HUDEP-2 (cell line): ENCODE measurements at regions not wholly inside any gene's neighbourhood (a gene's known extent, or its start where the extent isn't known, plus 50 kb on each side); places are given as distances from the start of the nearest gene placed in this dataset.
"Not testable (repeated sequence)": the region's sequence is repeated elsewhere in the genome, so short reads cannot be mapped to it uniquely, and the experiment has no call there.

Experiments used
- DNase-seq, 76 experiments: peaks; one replicate each; lab custom pipeline; 2025; ENCODE audit not compliant: unreplicated experiment in 76 of 76; lab: John Stamatoyannopoulos, UW

DNA sequence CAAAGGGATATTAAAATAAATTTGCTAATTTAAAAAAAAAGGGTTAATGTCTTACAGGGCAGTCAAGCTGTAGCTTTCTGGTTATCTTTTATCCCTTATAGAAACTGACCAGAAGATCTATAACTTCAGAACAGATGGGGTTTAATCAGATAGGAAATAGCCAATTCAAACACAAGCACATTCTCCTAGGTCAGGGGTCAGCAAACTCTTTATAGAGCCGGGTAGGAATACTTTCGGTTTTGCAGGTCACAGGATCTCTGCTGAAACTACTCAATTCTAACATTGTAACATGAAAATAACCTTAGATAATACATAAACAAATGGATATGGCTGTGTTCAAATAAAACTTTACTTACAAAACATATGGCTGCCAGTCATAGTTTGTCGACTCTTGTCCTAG, 479.8 kb downstream of the ADRA2A start:
- no peak for DNase-seq

GRCh38 chr10:111558211-111558610, 481.4 kb downstream of the ADRA2A start:
- no peak for DNase-seq

DNA sequence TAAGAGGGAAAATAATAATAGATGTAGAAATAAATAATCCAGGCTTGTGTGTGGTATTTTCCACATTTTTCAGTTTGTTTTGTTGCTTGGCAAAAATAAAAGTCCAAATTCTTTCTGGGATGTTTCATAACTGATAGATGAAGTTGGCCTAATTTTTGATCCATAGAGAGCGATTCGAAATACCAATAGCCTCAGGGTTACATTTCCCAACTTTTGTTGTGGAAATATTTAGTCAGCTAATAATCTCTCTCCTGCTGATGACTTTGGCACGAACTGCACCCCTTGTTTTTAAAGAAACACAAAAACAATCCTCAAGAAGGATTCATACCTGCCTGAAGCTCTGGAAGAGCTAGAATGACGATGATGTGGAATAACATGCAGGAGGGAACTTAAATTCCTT, 483.2 kb downstream of the ADRA2A start:
- DNase-seq: no peak

- DNase-seq: no peak
Observed at GRCh38 chr10:111561124-111561523, 484.3 kb downstream of the ADRA2A start.

DNA sequence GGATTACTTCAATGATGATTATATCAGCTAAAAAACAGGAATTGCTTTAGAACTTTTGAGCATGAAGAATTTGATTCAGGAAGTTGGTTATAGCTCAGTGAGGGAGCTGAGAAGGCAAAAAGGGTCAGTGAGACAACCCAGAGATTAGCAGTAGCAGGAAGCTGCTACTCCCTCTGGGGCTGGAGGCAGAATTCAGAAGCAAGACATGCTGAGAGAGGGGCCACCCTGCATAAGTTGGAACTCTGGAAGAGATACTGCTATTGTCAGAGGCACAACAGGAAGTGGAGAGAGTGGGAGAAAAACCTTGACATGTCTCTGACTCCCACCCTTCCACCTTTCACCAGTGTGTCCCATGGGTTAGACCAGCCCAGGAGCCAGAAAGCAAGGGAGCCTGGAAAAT, 488.7 kb downstream of the ADRA2A start:
- no peak for DNase-seq

DNA sequence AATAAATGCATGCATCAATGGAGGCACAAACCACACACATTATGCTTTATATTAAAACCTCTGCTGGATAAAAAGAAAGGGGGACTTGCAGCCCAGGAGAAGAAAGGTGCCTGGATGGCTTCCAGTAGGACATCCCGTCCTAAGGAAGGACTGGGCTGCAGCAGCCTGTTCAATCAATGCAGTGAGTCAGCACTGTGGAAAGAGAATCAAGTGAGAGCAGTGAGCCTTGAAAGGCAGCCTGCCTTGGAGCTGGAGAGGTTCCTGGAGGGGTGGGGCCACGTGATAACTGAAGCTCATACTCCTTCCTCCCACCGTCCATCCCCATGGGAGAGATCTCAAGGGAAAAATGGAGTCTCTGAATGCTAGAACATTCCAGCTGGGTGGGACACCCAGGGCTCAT, 501.2 kb downstream of the ADRA2A start:
- DNase-seq: no peak

DNA sequence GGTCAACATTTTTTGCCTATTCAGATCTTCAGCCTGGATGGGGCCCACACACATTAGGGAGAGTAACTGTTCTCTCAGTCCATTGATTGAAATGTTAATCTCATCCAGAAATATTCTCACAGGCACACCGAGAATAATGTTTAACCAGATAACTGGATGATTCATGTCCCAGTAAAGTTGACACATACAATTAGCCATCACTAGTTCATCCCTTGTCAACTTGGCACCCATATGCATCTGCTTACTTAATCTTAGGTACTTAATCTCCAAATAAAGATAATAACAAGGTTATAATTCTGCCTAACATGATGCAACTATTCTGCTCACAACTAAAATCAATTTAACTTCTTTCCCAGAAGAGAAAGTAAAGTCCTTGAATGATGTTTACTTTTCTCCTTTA, 502.6 kb downstream of the ADRA2A start:
- DNase-seq: no peak

GRCh38 chr10:111590703-111591102, 513.9 kb downstream of the ADRA2A start:
- DNase-seq: no peak

DNA sequence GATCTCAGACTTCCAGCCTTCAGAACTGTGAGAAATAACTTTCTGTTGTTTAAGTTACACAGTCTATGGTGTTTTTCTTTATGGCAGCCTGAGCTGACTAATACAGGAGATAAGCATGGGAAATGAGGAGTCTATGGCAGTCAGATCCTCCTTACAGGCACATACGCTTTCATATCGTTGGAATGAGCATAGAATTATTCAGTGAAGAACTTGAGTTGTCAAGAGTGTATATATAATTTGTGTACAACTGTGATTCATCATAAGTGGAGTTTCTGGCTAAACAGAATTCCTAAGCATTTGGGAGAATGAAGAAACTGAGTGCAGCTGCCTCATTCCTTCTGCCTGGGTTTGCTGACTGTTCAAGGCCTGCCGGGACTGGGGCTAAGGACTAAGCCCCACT, 516.7 kb downstream of the ADRA2A start:
- no peak for DNase-seq

- DNase-seq: no peak
Observed at GRCh38 chr10:111595173-111595572, 518.3 kb downstream of the ADRA2A start.

DNA sequence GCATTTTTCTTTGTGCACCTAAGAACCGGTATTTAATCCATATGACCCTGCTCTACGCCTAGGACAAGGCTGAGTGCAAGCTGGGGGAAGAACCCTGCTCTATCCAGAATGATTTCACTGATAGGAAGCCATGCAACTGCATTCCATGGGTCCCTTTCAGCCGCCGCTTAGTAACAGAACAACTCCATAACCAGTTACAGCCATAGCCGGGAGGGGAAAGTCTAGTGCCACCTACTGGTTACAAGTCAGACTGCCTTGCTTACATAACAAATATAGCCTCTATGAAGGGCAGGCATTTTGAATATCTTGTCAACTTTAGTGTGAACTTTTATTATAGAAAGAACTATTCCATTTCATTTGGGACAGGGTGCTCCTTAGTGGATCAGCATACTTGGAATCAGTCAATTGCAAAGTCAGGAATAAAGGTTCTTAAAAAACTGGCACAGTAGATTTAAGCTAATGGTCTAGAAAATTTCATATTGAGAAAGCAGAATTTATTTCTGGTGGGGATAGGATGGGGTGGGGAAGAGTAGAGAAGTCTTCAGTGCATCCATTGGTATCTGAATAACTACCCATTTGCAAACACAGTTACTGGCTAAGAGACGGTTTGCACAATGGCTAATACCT, 521.7 kb downstream of the ADRA2A start:
- peak in 36 of 76 experiments; percentile 1 to 40 (median 9) for DNase-seq

DNA sequence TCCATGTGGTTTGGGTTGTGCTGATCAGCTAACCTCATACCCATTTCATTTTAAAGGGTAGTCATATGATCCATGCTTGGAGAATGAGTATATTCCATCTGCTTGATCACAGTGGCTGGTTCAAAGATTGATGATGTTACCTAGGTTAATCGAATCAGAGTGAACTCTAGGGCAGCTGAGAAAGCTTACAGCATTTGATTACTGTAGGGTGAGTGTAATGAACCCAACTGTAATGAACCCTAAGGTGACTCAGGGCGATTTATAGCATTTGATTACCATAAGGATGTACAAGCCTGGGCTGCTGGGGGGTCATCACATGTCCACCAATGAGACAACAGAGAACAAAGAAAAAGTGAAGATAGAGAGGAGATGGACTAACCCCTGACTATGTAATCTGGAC, 523.1 kb downstream of the ADRA2A start:
- no peak for DNase-seq

DNA sequence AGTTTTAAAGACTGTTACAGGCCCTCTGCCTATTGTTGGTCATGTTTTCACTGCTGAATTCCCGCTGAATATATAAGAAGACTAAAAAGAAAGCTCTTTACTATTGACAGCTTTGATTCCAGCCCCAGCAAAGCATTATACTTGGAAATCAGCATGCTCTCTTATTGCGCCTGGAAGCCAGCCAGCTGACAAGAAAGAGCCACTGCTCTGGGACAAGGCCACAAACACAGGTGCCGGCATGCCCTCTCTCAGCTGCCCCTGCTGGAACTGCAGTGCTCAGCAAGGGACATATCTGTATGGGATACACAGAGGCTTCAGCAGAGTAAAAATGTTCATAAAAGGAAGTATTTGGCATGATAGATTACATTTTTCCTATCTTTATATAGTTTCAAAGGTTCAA, 523.9 kb downstream of the ADRA2A start:
- DNase-seq: no peak

DNA sequence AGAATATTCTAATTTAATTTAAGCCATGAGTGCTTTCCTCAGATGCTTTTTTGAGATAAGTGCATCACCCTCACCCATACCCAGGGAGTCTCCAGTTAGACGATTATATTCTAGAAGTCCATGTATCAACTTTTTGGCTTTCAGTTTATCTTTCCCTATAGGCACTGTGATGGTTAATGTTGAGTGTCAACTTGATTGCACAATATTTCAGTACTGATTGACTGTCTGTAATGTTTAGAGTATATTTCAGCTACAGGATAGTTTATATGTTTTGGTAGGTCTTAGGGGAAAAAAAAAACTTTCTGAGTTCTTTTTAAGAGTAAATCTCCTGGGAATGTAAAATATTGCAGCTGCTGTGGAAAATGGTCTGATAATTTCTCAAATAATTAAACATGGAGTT, 535.4 kb downstream of the ADRA2A start:
- no peak for DNase-seq

DNA sequence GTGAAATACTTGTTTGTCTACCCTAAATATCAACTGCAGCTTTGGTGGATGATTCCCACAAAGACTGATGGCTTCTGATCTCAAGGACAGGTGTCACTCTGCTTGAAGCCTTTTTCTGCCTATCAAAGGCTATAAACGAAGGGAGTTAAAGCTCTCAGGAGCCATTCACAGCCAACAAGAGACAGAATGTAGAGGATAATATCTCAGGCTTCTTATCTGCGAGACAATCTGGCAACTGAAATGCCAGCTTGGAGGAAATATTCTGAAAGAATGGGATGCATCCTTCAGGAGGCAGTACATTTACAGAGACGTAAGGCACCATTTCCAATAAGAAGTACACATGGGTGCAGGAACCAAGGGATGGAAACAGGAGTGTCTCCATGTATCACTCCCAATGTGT, 549.4 kb downstream of the GPAM start:
- DNase-seq: no peak

- no peak for DNase-seq
Observed at GRCh38 chr10:111646021-111646420, 537.5 kb downstream of the GPAM start.

- DNase-seq: no peak
Observed at GRCh38 chr10:111648046-111648445, 535.5 kb downstream of the GPAM start.

- not testable (repeated sequence) for DNase-seq
Observed at GRCh38 chr10:111649080-111649479, 534.5 kb downstream of the GPAM start.

GRCh38 chr10:111650088-111650487, 533.5 kb downstream of the GPAM start:
- no peak for DNase-seq

GRCh38 chr10:111656066-111656465, 527.5 kb downstream of the GPAM start:
- DNase-seq: no peak

GRCh38 chr10:111677759-111678158, 505.8 kb downstream of the GPAM start:
- no peak for DNase-seq

DNA sequence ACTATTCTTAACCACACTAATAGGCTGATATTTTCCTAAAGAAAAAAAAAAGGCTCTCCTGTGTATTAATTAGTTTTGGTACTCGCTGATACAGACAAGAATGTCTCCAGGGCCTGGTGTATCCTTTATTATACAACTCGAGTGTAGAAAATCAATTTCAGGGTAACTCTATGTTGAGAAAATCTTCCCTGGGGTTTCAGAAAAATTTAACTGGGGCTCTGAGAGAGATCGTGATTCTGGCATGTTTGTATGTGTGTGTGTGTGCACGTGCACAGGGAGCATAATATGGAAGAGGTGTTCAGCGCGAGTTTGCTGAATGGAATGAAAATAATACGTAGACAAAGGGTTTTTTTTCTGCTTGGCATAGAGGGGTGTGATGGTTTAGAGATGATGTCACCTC, 496.8 kb downstream of the GPAM start:
- DNase-seq: no peak

DNA sequence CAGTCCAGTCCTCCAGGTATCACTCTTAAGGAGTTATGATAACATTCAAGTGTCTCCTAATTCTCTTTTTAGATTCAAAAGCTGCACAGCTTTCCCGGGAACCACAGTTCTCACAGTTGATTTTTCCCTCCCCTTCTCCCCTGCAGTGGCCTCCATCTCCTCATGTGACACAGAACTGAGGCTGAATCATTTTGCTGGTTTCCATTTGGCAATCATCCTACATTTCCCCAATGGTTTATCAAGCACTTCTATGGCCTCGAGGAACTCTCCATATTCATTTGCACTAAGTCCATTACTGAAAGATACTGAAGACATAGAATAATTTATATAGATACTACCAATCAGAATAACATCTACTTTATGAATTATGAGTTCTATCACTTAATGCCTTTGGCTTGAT, 484.9 kb downstream of the GPAM start:
- DNase-seq: no peak
